GM19328 (cell line): ENCODE measurements at regions not wholly inside any gene's neighbourhood (a gene's known extent, or its start where the extent isn't known, plus 50 kb on each side); places are given as distances from the start of the nearest gene placed in this dataset.

Experiments used
- ATAC-seq: cut with Tn5 transposase; IDR thresholded peaks from one replicate; pipeline ENCODE4 v1.9.1; 2021; ENCODE audit warnings: mild to moderate bottlenecking, moderate library complexity; ENCODE audit not compliant: unreplicated experiment

DNA sequence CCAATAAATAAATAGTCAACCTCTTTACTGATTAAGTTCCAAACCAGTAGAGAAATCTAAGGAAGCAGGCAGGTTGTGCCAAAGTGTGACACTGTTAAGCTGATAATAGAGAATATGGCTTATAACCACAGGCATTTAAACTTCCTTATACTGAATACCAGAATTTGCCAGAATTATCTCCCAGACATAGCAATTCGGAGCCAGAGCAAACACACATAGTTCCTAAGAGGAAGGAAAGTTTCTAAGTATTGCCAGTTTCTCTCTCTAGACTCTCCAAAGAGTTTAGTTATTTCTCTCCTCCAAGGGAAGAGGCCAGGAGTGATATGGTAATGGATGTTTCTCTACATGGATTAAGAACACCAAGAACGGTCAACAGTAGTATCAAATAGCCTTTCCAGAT lies 191.7 kb upstream of the CPEB2 start:
- no peak for ATAC-seq

DNA sequence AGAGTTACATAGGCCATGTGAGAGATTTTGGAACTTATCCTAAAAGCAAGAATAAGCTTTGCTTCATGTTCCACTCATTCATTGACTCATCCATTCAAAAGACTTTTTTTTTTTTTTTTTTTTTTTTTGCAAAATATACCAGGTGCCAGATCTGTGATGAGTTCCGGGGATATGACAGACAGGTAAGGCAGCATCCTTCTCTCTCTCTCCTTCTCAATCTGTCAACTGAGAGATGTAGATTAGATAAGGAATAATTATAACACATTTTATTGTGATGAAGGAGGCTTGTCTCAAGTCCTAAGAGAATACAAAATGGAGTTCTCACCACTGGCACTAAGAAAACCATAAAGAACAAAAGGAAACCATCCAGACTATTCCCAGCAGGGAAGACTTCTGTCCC lies 190.2 kb upstream of the CPEB2 start:
- ATAC-seq, result no peak

DNA sequence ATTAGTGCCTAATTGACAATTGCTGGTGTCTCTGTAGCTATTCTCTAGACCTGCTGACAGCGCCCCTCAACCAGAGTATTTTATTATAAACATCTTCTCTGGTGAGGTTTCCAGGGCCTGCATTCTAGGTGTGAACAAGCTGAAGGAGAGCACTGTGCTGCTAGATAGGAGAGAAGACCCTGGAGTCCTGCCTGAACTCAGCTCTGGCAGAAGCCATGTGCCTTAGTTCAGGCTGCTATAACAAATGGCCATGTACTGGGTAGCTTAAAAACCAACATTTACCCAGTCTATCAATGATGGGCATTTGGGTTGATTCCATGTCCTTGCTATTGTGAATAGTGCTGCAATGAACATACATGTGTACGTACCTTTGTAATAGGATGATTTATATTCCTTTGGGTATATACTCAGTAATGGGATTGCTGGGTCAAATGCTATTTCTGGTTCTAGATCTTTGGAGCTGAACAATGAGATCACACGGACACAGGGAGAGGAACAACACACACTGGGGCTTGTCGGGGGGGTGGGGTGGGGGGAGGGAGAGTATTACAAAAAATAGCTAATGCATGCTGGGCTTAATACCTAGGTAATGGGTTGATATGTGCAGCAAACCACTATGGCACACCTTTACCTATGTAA lies 185.5 kb upstream of the CPEB2 start:
- ATAC-seq, result no peak

DNA sequence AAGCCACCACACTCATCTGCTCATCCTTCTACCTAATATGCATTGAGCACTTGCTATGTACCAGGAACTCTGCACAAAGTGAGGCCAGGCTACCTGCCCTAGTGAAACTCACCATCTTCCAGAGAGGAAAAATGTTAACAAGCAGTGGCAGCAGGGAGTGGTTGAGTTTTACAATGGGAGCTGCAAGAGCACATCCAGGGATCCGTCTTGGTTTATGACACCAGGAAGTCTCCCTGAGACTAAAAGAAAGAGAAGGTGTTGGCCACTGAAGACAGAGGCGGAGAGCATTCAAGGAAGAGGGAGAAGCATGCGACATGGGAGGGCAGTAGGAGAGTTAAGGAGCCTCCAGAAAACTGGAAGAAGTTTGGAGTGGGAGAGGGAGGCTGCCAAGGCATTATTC lies 178.1 kb upstream of the CPEB2 start:
- ATAC-seq, result no peak

DNA sequence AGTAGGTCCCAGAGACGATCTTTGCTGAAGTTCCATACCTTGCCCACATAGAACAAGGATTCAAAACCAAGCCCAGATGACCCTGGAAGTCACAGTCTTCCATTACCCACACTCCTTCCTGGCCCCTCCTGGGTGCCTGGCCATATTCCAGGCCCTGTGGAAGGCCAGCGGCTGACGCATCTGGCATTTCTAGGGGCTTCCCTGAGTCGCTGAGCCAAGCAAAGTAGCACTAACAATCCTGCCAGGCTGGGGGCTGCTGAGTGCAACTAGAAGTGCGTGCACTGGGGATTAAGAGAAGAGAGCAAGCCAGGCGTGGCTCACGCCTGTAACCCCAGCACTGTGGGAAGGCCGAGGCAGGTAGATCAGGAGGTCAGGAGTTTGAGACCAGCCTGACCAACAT lies 175.2 kb upstream of the CPEB2 start:
- ATAC-seq, result no peak

DNA sequence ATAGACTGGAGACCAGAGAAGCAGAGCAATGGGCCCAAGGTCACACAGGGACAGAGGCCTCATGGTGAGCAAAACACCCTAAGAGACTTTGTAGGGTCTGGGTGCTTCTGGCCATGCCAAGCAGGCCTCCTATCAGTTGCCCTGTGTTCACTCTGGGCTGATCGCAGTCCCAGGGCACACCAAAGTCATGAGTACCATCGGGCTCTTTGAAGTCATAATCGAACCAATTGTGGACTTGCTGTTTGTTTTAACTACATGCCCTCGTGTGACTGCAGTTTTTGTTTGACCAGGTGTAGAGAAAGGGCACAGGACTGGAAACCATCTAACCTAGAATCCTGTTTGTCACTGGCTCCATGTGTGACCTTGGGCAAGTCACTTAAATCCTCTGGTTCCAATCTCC lies 172.5 kb upstream of the CPEB2 start:
- ATAC-seq, result no peak

DNA sequence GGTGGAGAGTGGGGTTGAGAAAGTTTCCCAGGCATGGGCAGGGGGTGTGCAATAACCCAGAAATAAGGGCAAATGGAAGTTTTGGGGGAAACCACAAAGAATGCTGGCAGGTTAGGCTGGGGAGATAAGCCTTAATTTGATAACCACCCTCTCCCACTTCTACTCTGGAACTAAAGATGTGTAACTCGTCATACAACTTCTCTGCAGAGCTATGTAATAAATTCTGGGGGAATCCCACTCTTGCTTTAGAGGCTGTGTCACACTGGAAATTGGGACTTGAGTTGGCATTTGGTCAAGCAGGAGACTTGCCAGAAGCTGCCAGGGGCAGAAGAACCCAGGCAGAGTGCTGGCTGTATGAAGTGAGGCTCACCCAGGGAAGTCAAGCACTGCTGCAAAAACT lies 170.9 kb upstream of the CPEB2 start:
- ATAC-seq, result no peak

DNA sequence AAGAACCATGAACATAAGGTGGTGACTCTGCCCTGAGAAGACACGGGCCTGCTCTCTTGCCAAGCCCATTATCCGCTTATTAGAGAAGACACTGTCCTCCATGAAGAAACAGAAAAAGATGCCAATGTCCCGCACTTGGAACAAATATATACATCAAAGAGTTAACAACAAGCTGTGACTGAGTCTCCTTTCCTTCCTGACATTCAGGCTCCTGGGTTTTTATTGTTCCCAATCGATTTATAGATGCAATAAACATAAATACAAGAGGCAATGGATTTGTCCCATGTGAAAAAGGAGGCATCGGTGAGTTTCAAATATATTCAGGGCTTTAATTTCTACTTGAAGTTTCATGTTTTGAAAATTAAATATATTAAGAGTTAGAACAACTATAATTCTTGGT lies 169.2 kb upstream of the CPEB2 start:
- no peak for ATAC-seq

DNA sequence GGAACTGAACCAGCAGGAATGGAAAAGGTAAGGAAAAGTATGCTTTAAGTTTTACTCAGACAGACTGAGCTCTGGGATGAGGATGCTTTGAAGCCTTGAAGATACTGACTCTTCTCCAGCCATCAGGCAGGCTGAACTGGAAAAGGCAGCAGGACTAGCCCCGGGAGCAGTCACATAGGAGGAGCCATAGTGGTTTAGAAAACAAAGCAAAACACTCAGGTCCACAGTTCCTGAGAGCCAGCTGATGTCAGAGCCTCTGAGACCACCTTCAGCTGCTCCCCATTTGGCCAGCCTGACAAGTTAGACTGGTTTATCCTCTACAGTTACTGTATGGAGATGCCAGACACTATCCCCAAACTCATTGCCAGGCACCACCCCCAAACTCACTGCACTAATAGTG lies 167.9 kb upstream of the CPEB2 start:
- no peak for ATAC-seq

DNA sequence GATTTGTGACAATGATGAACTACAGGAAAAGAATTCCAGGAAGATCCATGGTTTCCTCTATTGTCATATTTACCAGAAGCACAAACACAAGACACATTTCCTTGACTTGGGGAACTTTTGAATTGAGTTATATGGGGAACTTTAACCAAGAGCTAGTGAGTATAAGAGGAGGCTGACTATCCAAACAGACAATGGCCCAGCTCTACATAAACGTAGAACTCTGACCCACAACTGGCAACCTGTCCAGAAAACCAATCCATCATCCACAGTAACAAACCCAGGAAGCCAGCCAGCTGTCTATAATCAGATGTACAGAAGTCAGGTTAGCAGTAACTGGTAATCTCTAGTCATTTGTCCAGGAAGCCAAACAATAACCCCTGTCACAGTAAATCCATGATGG lies 167.0 kb upstream of the CPEB2 start:
- ATAC-seq, result no peak

DNA sequence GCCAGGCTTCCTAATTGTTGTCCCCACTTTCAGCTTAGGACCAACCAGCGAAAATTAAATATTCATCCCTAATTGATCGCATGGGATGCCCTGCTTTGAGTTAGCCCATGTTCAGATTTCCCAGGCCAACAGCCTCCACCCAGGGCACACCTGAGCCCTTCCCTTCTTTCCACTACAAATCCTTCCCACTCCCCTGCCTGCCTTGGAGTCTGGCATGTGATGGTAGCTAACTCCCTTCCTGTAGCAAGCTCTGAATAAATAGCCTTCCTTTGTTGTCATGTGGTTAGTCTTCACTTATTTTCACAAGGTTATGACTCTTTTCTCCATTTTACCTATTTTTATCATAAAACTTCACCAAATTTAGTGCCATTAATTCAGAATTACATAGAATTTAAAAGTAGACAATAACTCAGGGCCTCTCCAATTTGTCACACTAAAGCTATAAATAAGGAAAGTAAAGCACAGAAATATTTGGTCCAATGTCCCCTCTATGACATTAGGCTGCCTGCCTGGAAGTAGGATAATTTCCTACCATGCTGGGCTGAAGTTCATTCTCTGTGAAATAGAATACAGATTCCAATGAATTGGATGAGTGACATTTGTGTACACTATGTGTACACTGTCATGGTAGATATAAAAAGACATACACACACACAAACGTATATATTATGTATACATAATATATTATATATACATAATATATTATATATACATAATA lies 166.4 kb upstream of the CPEB2 start:
- no peak for ATAC-seq

DNA sequence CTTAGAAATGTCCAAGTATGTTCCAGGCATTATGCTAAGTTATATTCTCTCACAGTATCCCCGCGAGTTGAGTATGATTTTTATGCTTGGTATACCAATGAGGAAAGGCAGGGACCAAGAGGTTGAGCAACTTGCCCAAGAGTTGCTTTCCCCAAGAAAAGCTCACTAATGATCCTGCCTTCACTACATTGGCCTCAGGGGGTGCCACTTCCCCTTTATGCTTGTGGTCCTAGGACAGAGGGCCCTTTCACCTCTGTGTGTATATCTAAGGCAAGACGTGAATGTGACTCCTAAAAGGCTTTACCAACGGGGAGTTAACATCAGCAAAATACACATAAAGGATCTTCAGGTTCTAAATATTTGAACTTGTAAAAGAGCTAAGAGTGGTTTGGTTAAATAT lies 164.4 kb upstream of the CPEB2 start:
- no peak for ATAC-seq

DNA sequence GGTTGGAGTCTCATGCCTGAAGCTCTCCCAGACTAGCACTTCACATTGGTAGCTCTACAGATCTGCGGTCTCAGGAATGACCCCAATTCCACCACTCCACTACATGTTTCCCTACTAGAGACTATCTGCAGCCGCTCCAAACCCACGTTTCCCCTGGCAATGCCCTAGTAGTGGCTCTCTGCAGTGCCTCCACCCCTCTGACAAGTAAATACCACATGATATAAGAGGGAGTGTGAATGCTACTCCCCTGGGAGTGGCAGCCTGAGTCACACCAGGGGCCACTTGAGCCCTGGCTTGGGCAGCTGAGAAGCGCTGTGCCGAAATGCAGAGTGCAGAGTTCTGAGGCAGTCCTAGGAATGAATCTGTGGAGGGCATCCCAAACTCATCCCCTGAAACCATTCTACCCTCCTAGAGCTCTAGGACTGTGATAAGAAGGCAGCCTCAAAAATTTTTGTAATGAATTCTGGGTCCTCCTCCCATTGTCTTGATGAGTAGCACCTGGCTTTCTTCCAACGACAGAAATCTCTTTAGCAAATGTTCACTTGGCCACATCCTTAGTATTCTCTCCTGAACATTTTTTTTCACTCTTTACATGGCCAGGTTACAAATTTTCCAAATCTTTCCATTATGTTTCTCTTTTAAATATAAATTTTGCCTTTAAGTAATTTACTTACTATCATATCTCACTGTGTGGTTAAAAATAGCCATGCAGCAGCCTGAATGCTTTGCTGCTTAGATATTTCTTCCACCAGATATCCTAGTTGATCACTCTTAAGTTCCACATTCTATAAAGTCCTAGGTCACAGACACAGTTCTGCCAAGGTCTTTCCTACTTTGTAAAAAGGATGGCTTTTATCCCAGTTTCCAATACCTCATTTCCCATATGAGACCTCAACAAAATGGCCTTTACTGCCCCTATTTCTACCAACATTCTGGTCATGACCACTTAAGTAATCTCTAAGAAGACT lies 160.2 kb upstream of the CPEB2 start:
- ATAC-seq, result no peak

DNA sequence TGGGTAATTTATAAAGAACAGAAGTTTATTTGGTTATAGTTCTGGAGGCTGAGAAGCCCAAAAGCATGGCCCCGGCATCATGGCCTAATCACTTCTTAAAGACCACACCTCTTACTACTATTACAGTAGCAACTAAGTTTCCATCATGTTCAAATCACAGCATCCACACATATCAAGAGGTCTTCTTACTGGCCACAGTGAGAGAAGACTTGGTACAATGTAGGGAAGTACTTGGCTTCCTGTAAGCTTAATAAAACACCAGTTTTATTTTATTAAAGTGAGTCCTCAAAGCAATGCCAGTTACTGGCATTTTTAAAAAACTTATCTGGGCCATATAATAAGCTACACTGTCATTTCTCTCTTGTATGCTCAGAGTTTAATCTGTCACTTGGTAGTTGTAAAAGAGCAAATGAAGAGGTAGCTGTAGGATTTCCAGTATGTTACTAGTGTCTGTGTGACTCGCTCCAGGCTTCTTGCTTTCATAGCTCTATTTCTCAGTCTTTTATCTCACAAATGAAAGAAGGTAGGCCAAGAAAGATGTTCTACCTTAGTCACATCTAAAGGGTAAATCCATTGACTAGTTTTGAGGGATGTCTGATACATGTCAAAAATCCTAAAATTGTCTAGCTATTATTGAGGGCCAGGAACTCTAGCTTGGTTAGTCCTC lies 159.2 kb upstream of the CPEB2 start:
- ATAC-seq, result no peak

DNA sequence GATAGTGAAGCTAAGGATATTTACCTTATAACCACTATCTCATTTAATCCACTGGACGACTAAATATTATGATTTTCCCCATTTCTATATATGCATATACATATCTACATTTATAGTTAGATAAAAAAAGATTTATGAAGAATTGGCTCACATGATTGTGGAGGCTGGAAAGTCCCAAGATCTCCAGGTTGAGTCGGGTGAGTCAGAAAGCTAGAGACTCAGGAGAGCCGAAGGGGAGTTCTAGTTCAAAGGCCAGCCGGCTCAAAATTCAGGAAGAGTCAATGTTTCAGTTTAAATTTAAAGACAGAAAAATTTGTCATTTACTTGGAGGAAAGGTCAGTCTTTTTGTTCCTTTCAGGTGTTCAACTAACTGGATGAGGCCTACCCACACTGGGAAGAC lies 158.2 kb upstream of the CPEB2 start:
- ATAC-seq, result no peak

DNA sequence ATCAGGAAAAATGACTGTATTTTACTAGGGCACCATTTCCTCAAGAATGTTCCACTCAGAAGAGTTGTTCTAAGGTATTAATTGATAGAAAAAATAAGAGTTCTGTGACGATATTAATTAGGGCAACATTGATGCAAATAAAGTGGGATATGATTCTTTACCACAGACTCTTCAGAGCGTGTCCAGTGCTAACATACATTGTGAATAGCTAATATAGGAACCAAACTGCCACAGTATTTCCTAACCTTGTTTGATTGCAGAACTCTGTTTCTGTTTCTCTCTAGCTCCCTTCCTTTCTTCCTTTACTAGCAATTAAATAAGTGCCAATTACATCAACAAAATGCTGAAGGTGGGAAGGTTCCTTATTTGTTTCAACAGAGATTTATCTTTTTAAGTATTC lies 154.1 kb upstream of the CPEB2 start:
- no peak for ATAC-seq

DNA sequence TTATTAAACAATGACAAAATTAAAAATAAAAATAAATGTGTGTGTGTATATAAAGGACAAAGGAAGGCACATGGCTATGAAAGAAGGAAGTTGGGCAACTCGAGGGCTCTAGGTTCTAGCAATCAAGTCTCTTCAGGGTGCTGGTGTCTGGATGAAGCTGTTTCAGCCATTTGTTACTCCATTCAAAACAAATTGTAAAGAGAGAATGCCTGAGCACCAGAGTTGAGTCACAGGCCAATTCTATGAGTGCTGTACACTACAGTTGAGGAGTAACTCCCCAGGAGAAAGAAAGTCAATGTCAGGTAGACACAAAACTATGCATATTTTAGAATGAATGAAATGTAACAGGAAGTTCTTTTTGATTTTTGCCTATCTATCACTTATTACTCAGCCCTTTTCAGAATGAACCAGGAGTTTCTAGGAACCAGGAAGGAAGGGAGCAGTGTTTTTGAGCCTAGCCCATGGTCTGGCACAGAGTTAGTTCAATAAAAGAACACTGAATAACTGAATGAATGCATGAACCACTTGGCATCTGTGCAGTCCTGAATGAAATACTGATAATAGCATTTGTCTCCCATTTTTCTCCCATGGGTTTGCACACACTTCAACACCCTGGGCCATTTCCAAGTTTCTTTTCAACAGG lies 151.7 kb upstream of the CPEB2 start:
- no peak for ATAC-seq

DNA sequence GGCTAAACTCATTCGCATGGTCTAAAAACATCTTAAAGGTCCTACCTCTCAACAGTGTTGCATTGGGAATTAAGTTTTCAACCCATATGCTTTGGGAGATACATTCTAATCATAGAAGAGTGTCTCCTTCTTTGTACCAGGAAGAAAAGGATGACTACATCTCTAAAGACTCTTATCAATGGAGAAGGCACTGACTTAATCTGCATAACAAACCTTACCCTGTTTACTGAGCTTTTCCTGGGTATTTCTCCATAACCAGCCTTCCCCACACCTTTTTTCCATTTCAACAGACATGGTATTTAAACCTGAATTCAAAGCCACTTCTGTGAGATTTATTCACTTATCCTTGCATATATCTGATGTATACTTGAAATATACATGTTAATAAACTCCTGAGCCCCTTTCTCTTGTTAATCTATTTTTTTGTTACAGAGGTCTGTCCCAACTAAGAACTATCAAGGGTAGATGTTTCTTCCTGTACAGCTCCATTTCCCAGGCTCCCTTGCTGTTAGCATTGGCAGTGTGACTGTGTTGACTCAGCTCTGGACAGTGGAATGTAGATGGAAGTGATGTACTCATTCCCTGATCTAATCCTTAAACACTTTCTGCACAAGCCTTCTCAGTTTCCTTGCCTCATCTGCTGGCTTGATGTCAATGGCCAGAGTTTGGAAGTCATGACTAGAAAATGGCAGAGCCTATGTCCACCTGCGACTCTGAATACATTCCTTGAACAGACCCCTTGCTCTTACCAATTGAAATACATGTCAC lies 148.9 kb upstream of the CPEB2 start:
- no peak for ATAC-seq

DNA sequence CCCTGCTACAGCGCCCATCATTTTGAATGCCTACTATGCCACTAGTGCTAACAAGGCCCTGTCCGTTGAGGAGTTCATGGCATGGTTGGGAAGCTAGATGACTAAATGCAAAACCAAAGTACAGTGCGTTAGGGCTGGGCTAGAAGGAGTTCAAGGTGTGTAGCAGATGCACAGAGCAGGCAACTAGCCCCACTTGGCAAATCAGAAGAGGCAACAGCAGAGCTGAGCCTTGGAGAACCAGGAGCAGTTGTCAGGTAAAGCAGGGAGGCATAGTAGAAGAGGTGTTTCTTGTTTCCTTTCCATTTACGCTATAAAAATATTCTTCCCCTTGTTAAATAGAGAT lies 146.6 kb upstream of the CPEB2 start:
- ATAC-seq, result no peak
